ENCODE measurements at regions not wholly inside any gene's neighbourhood (a gene's known extent, or its start where the extent isn't known, plus 50 kb on each side); places are given as distances from the start of the nearest gene placed in this dataset.

- no peak overlapping the region for H3K4me3 ChIP-seq (replicated peaks in 1 of 4; ENCODE audit: control extremely low read depth in 1 of 4, insufficient read depth in 1 of 4, low read depth in 3 of 4, low read length in 4 of 4)
- H4K20me1 ChIP-seq (ENCODE audit: control insufficient read depth, extremely low read depth, insufficient read depth, low read length), result no peaks in the 10 kb centered on the region
- no peak overlapping the region for H2AFZ ChIP-seq (ENCODE audit: low read length)
- no peaks in the 10 kb centered on the region for H3K27me3 ChIP-seq (ENCODE audit: control insufficient read depth, insufficient read depth, low read length)
- H3K4me2 ChIP-seq (ENCODE audit: extremely low read depth, insufficient read depth, low read length), result no peak overlapping the region
- DNase-seq (ENCODE audit: low read depth in 2 of 2), result peak in 1 of 2 donors; percentile 55
- no peaks in the 10 kb centered on the region for H3K9me3 ChIP-seq (ENCODE audit: control insufficient read depth, insufficient read depth, low read depth, low read length)
- H3K9ac ChIP-seq (ENCODE audit: insufficient read depth, low read length), result no peak overlapping the region
- H3K79me2 ChIP-seq (ENCODE audit: control insufficient read depth, insufficient read depth, low read length), result no peaks in the 10 kb centered on the region
- TF ChIP-seq EZH2 (IDR thresholded peaks at IDR 0.05; ENCODE audit: low read length, missing control alignments) (no peak), CTCF (conservative IDR thresholded peaks at IDR 0.05 in 1 of 2, IDR thresholded peaks at IDR 0.05 in 1 of 2; ENCODE audit: low read depth in 1 of 2, low read length in 2 of 2) (no peak)
- H3K4me1 ChIP-seq (ENCODE audit: control insufficient read depth, extremely low read depth, insufficient read depth, low read length), result no peaks in the 10 kb centered on the region
- H3K27ac ChIP-seq (ENCODE audit: insufficient read depth, low read length), result no peak overlapping the region
- no peaks in the 10 kb centered on the region for H3K36me3 ChIP-seq (ENCODE audit: control insufficient read depth, insufficient read depth, low read length)
Observed at GRCh38 chr7:69436946-69437345, 161.3 kb upstream of the AUTS2 start.

GRCh38 chr7:69438584-69439412 lies 159.5 kb upstream of the AUTS2 start:
- no peak overlapping the region for H3K4me2 ChIP-seq (ENCODE audit: extremely low read depth, insufficient read depth, low read length)
- H3K27me3 ChIP-seq (ENCODE audit: control insufficient read depth, insufficient read depth, low read length), result no peaks in the 10 kb centered on the region
- H3K79me2 ChIP-seq (ENCODE audit: control insufficient read depth, insufficient read depth, low read length), result no peaks in the 10 kb centered on the region
- TF ChIP-seq EZH2 (IDR thresholded peaks at IDR 0.05; ENCODE audit: low read length, missing control alignments), result no peak
- no peak for TF ChIP-seq CTCF (conservative IDR thresholded peaks at IDR 0.05 in 1 of 2, IDR thresholded peaks at IDR 0.05 in 1 of 2; ENCODE audit: low read depth in 1 of 2, low read length in 2 of 2)
- no peak overlapping the region for H3K27ac ChIP-seq (ENCODE audit: insufficient read depth, low read length)
- no peaks in the 10 kb centered on the region for H3K9me3 ChIP-seq (ENCODE audit: control insufficient read depth, insufficient read depth, low read depth, low read length)
- H3K36me3 ChIP-seq (ENCODE audit: control insufficient read depth, insufficient read depth, low read length), result no peaks in the 10 kb centered on the region
- no peaks in the 10 kb centered on the region for H4K20me1 ChIP-seq (ENCODE audit: control insufficient read depth, extremely low read depth, insufficient read depth, low read length)
- H3K9ac ChIP-seq (ENCODE audit: insufficient read depth, low read length), result no peak overlapping the region
- DNase-seq (ENCODE audit: low read depth in 2 of 2), result no peak
- no peak overlapping the region for H2AFZ ChIP-seq (ENCODE audit: low read length)
- H3K4me1 ChIP-seq (ENCODE audit: control insufficient read depth, extremely low read depth, insufficient read depth, low read length), result no peaks in the 10 kb centered on the region
- no peak overlapping the region for H3K4me3 ChIP-seq (replicated peaks in 1 of 4; ENCODE audit: control extremely low read depth in 1 of 4, insufficient read depth in 1 of 4, low read depth in 3 of 4, low read length in 4 of 4)

GRCh38 chr7:69439636-69440325 lies 158.5 kb upstream of the AUTS2 start:
- Histone ChIP-seq H3K79me2 (ENCODE audit: control insufficient read depth, insufficient read depth, low read length) (no peaks in the 10 kb centered on the region), H3K27ac (ENCODE audit: insufficient read depth, low read length) (no peak overlapping the region), H3K27me3 (ENCODE audit: control insufficient read depth, insufficient read depth, low read length) (no peaks in the 10 kb centered on the region), H3K9ac (ENCODE audit: insufficient read depth, low read length) (no peak overlapping the region), H3K4me2 (ENCODE audit: extremely low read depth, insufficient read depth, low read length) (no peak overlapping the region), H3K36me3 (ENCODE audit: control insufficient read depth, insufficient read depth, low read length) (no peaks in the 10 kb centered on the region), H3K4me3 (replicated peaks in 1 of 4; ENCODE audit: control extremely low read depth in 1 of 4, insufficient read depth in 1 of 4, low read depth in 3 of 4, low read length in 4 of 4) (no peak overlapping the region), H3K4me1 (ENCODE audit: control insufficient read depth, extremely low read depth, insufficient read depth, low read length) (no peaks in the 10 kb centered on the region), H3K9me3 (ENCODE audit: control insufficient read depth, insufficient read depth, low read depth, low read length) (no peaks in the 10 kb centered on the region), H2AFZ (ENCODE audit: low read length) (no peak overlapping the region), H4K20me1 (ENCODE audit: control insufficient read depth, extremely low read depth, insufficient read depth, low read length) (no peaks in the 10 kb centered on the region)
- TF ChIP-seq CTCF (conservative IDR thresholded peaks at IDR 0.05 in 1 of 2, IDR thresholded peaks at IDR 0.05 in 1 of 2; ENCODE audit: low read depth in 1 of 2, low read length in 2 of 2) (no peak), EZH2 (IDR thresholded peaks at IDR 0.05; ENCODE audit: low read length, missing control alignments) (no peak)
- DNase-seq (ENCODE audit: low read depth in 2 of 2), result no peak

Measured in fibroblast of lung (primary cell).